GM23338 (cell line): ENCODE measurements at regions not wholly inside any gene's neighbourhood (a gene's known extent, or its start where the extent isn't known, plus 50 kb on each side); places are given as distances from the start of the nearest gene placed in this dataset.

Experiments
- CTCF ChIP-seq, 2 experiments: fragments of 200-600 bp in 1 of 2; sonication (generic) in 1 of 2; conservative IDR thresholded peaks; 2 replicates each; pipeline versions ENCODE4 v1.5.1 to v1.6.1; 2016 to 2017; ENCODE audit warnings: antibody characterized with exemption in 2 of 2, low read depth in 2 of 2, mild to moderate bottlenecking in 2 of 2, moderate library complexity in 1 of 2
- EZH2 ChIP-seq: fragments of 200-600 bp; sonication (generic); IDR thresholded peaks from one replicate; pipeline ENCODE4 v1.8.0; 2017; ENCODE audit warnings: antibody characterized with exemption, mild to moderate bottlenecking, low read depth; ENCODE audit not compliant: unreplicated experiment
- EZH2phosphoT487 ChIP-seq: fragments of 200-600 bp; sonication (generic); IDR thresholded peaks from one replicate; pipeline ENCODE4 v1.8.1; 2018; ENCODE audit warnings: antibody characterized with exemption; ENCODE audit not compliant: unreplicated experiment
- POLR2AphosphoS5 ChIP-seq: IDR thresholded peaks from 2 replicates; pipeline ENCODE4 v1.6.1; 2016; ENCODE audit warnings: antibody characterized with exemption, low read depth

GRCh38 chr5:164145458-164145857 lies 640.0 kb downstream of the MAT2B start:
- TF ChIP-seq CTCF (conservative IDR thresholded peaks at IDR 0.05; ENCODE audit: low read depth in 2 of 2) (no peak), EZH2 (no peak), EZH2phosphoT487 (no peak), POLR2AphosphoS5 (no peak)
